ENCODE measurements at regions not wholly inside any gene's neighbourhood (a gene's known extent, or its start where the extent isn't known, plus 50 kb on each side); places are given as distances from the start of the nearest gene placed in this dataset.
"Not testable (repeated sequence)": the region's sequence is repeated elsewhere in the genome, so short reads cannot be mapped to it uniquely, and the experiment has no call there.

DNA sequence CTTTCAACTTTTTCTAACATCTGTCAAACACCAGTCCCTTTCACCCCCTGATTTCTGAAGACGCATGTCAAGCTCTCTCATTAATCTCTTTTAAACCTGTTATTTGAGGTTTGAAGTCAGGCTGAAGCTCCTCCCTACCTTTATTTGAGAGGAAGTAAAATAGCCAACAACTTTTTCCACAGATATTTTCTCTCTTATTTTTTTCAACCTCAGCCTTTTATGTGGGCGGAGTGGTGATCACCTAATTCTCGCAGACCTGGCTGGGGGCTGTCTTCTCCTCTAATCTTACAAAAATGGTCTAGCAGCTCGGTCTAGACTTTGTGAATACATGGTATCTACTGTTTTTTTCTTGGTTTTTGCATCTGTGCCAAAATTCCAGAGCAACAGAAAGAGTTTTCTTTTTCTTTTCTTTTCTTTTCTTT lies 395.7 kb upstream of the ACTBL2 start:
- CTCF ChIA-PET, result no interaction called here
- Mint-ChIP-seq H3K27me3 (peaks cover 0 to 27% (median 6%) of the 10 kb centered on the region in 5 donors), H3K36me3 (no peaks in the 10 kb centered on the region)

DNA sequence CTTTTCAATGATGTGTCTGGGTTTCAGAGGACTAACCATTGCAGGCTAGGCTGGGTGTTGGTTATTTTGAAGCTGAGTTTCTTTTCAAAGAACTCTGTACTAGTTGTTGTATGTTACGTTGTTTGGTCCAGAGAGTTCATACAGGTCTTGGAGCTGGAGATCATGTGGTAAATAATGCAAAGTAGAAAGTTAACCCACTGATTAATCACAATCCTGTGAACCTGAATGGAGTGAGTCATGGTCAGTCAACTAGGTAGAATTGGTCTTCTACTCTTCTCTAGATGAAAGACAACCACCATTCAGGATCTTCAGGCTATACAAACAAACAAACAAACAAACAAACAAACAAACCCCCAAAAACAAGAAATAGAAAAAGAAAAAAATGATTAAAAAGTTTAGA lies 388.9 kb upstream of the ACTBL2 start:
- Histone ChIP-seq H3K4me1 (ENCODE audit: control insufficient read depth in 2 of 2, insufficient read depth in 2 of 2, low read length in 2 of 2) (no peaks in the 10 kb centered on the region), H3K27me3 (ENCODE audit: control insufficient read depth in 2 of 2, insufficient read depth in 2 of 2, low read length in 2 of 2) (no peaks in the 10 kb centered on the region), H3K36me3 (ENCODE audit: control insufficient read depth in 2 of 3, insufficient read depth in 3 of 3, low read length in 3 of 3) (no peaks in the 10 kb centered on the region), H3K27ac (ENCODE audit: low read depth, low read length) (no peak overlapping the region), H3K4me3 (ENCODE audit: low read length) (no peak overlapping the region), H3K9me3 (ENCODE audit: control insufficient read depth in 2 of 3, low read length in 3 of 3) (no peaks in the 10 kb centered on the region)
- ATAC-seq (no peak), DNase-seq (no peak)
- Mint-ChIP-seq H3K27me3 (peaks cover 0 to 12% (median 0%) of the 10 kb centered on the region in 5 donors), H3K27ac (no peak overlapping the region), H3K4me3 (no peak overlapping the region), H3K4me1 (no peaks in the 10 kb centered on the region), H3K9me3 (peaks cover 1 to 10% (median 4%) of the 10 kb centered on the region in 11 donors), H3K36me3 (peaks cover 0 to 6% (median 0%) of the 10 kb centered on the region in 5 donors)
- intact Hi-C loops (cut with micrococcal nuclease), result no loop called here
- POLR2A ChIA-PET, result no interaction called here
- CTCF ChIA-PET, result no interaction called here

More for the DNA sequence above, 395.7 kb upstream of the ACTBL2 start:
- Histone ChIP-seq H3K36me3 (ENCODE audit: control insufficient read depth in 2 of 3, insufficient read depth in 3 of 3, low read length in 3 of 3) (no peaks in the 10 kb centered on the region), H3K27me3 (ENCODE audit: control insufficient read depth in 2 of 2, insufficient read depth in 2 of 2, low read length in 2 of 2) (no peaks in the 10 kb centered on the region), H3K27ac (ENCODE audit: low read depth, low read length) (no peak overlapping the region), H3K4me1 (ENCODE audit: control insufficient read depth in 2 of 2, insufficient read depth in 2 of 2, low read length in 2 of 2) (no peaks in the 10 kb centered on the region), H3K9me3 (ENCODE audit: control insufficient read depth in 2 of 3, low read length in 3 of 3) (no peaks in the 10 kb centered on the region), H3K4me3 (ENCODE audit: low read length) (no peak overlapping the region)
- Mint-ChIP-seq H3K4me3 (no peak overlapping the region), H3K9me3 (peaks cover 0 to 3% (median 0%) of the 10 kb centered on the region in 11 donors), H3K4me1 (no peaks in the 10 kb centered on the region), H3K27ac (no peak overlapping the region)
- POLR2A ChIA-PET, result no interaction called here
- no peak for ATAC-seq
- no peak for DNase-seq
- intact Hi-C loops (cut with micrococcal nuclease), result no loop called here

DNA sequence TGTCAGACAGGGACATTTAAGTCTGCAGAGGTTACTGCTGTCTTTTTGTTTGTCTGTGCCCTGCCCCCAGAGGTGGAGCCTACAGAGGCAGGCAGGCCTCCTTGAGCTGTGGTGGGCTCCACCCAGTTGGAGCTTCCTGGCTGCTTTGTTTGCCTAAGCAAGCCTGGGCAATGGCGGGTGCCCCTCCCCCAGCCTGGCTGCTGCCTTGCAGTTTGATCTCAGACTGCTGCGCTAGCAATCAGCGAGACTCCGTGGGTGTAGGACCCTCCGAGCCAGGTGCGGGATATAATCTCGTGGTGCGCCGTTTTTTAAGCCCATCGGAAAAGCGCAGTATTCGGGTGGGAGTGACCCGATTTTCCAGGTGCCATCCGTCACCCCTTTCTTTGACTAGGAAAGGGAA lies 387.7 kb upstream of the ACTBL2 start:
- intact Hi-C loops (cut with micrococcal nuclease); H3K4me3 Mint-ChIP-seq: not testable (repeated sequence)

DNA sequence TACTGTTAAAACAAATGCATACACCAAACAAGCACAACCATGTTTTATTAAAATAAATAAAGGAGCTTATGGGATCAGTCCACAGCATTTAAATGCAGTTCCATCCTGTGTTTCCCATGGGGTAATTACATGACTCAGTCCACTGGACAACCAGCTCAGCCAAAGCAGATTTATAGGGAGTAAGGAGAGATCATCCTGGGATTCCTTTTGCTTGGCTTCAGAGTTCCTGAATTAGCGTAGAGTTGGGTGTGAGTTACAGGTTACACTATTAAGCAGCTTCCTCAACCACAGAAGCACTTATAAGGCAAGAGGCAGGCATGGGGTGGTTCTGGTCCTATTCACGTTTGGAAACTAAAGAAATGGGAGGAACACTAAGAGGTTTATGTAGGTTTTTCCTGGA lies 381.1 kb upstream of the ACTBL2 start:
- Histone ChIP-seq H3K27me3 (ENCODE audit: control insufficient read depth in 2 of 2, insufficient read depth in 2 of 2, low read length in 2 of 2) (no peaks in the 10 kb centered on the region), H3K36me3 (ENCODE audit: control insufficient read depth in 2 of 3, insufficient read depth in 3 of 3, low read length in 3 of 3) (no peaks in the 10 kb centered on the region), H3K9me3 (ENCODE audit: control insufficient read depth in 2 of 3, low read length in 3 of 3) (no peaks in the 10 kb centered on the region), H3K27ac (ENCODE audit: low read depth, low read length) (no peak overlapping the region), H3K4me1 (ENCODE audit: control insufficient read depth in 2 of 2, insufficient read depth in 2 of 2, low read length in 2 of 2) (no peaks in the 10 kb centered on the region), H3K4me3 (ENCODE audit: low read length) (no peak overlapping the region)
- Mint-ChIP-seq H3K27ac (no peak overlapping the region), H3K9me3 (peaks cover 0 to 2% (median 0%) of the 10 kb centered on the region in 11 donors), H3K36me3 (no peaks in the 10 kb centered on the region), H3K4me3 (no peak overlapping the region), H3K4me1 (no peaks in the 10 kb centered on the region), H3K27me3 (no peaks in the 10 kb centered on the region)
- DNase-seq, result no peak
- CTCF ChIA-PET, result no interaction called here
- intact Hi-C loops (cut with micrococcal nuclease), result no loop called here
- POLR2A ChIA-PET, result no interaction called here
- ATAC-seq, result no peak

More for the DNA sequence above, 387.7 kb upstream of the ACTBL2 start:
- H3K27ac Mint-ChIP-seq; H3K4me1 Mint-ChIP-seq; ATAC-seq; H3K36me3 Mint-ChIP-seq; H3K9me3 ChIP-seq (ENCODE audit: control insufficient read depth in 2 of 3, low read length in 3 of 3); CTCF ChIA-PET; H3K36me3 ChIP-seq (ENCODE audit: control insufficient read depth in 2 of 3, insufficient read depth in 3 of 3, low read length in 3 of 3); H3K27ac ChIP-seq (ENCODE audit: low read depth, low read length); H3K4me1 ChIP-seq (ENCODE audit: control insufficient read depth in 2 of 2, insufficient read depth in 2 of 2, low read length in 2 of 2); H3K27me3 ChIP-seq (ENCODE audit: control insufficient read depth in 2 of 2, insufficient read depth in 2 of 2, low read length in 2 of 2); DNase-seq; H3K4me3 ChIP-seq (ENCODE audit: low read length); H3K9me3 Mint-ChIP-seq; POLR2A ChIA-PET: not testable (repeated sequence)
- peaks cover 0 to 12% (median 0%) of the 10 kb centered on the region in 5 donors for H3K27me3 Mint-ChIP-seq

DNA sequence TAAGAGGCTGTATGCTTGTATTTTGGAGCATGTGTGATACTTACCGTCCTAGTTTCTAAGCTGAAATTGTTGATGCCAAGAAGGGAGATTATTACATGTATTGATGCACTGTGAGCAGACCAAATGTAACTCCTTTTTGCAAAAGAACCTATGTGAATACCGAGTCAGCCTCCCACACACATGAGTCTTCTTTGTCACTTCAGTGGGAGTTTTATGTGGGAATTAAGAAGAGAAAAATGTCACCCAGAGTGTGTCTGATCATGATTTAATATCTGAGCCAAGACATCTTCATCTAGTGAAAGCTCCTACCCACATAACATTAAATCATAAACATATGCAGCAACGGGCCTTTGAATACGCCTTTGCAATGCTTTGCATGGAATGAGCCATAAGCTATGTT lies 380.3 kb upstream of the ACTBL2 start:
- Histone ChIP-seq H3K27ac (ENCODE audit: low read depth, low read length) (no peak overlapping the region), H3K9me3 (ENCODE audit: control insufficient read depth in 2 of 3, low read length in 3 of 3) (no peaks in the 10 kb centered on the region), H3K4me3 (ENCODE audit: low read length) (no peak overlapping the region), H3K36me3 (ENCODE audit: control insufficient read depth in 2 of 3, insufficient read depth in 3 of 3, low read length in 3 of 3) (no peaks in the 10 kb centered on the region), H3K4me1 (ENCODE audit: control insufficient read depth in 2 of 2, insufficient read depth in 2 of 2, low read length in 2 of 2) (no peaks in the 10 kb centered on the region), H3K27me3 (ENCODE audit: control insufficient read depth in 2 of 2, insufficient read depth in 2 of 2, low read length in 2 of 2) (no peaks in the 10 kb centered on the region)
- no peaks in the 10 kb centered on the region for H3K4me1 Mint-ChIP-seq
- H3K4me3 Mint-ChIP-seq, result no peak overlapping the region
- ChIA-PET POLR2A (no interaction called here), CTCF (no interaction called here)
- intact Hi-C loops (cut with micrococcal nuclease), result no loop called here
- H3K27me3 Mint-ChIP-seq, result no peaks in the 10 kb centered on the region
- DNase-seq (no peak), ATAC-seq (no peak)
- no peak overlapping the region for H3K27ac Mint-ChIP-seq
- no peaks in the 10 kb centered on the region for H3K36me3 Mint-ChIP-seq
- H3K9me3 Mint-ChIP-seq, result peaks cover 0 to 2% (median 0%) of the 10 kb centered on the region in 11 donors

DNA sequence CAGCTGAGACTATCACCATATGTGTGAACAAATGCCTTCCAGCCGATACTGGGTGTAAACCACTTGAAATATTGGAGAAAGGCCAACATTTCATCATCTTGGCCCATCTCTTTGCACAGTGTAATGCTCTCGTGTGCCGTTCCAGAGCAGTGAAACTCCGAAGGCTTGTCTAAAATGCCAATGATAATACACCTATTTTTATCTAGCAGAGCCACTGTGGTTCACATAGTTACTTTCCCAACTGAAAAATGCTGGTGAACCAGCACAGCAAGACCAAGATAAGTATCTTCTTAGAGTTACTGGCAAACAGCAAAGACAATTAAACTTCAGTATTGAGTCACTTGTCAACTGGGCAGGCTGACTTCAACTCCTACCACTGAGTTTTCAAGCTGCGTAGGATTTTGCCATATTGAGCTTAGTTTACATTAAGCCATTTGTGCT lies 379.9 kb upstream of the ACTBL2 start:
- Mint-ChIP-seq H3K27ac (no peak overlapping the region), H3K36me3 (no peaks in the 10 kb centered on the region), H3K4me1 (no peaks in the 10 kb centered on the region), H3K9me3 (peaks cover 0 to 2% (median 0%) of the 10 kb centered on the region in 11 donors), H3K27me3 (peaks cover 0 to 2% (median 0%) of the 10 kb centered on the region in 5 donors), H3K4me3 (no peak overlapping the region)
- H3K9me3 ChIP-seq (ENCODE audit: control insufficient read depth in 2 of 3, low read length in 3 of 3), result no peaks in the 10 kb centered on the region
- DNase-seq (no peak), ATAC-seq (no peak)
- H3K27me3 ChIP-seq (ENCODE audit: control insufficient read depth in 2 of 2, insufficient read depth in 2 of 2, low read length in 2 of 2), result no peaks in the 10 kb centered on the region
- H3K4me1 ChIP-seq (ENCODE audit: control insufficient read depth in 2 of 2, insufficient read depth in 2 of 2, low read length in 2 of 2), result no peaks in the 10 kb centered on the region
- CTCF ChIA-PET, result no interaction called here
- H3K36me3 ChIP-seq (ENCODE audit: control insufficient read depth in 2 of 3, insufficient read depth in 3 of 3, low read length in 3 of 3), result no peaks in the 10 kb centered on the region
- no peak overlapping the region for H3K4me3 ChIP-seq (ENCODE audit: low read length)
- H3K27ac ChIP-seq (ENCODE audit: low read depth, low read length), result no peak overlapping the region
- intact Hi-C loops (cut with micrococcal nuclease), result no loop called here
- POLR2A ChIA-PET, result no interaction called here

DNA sequence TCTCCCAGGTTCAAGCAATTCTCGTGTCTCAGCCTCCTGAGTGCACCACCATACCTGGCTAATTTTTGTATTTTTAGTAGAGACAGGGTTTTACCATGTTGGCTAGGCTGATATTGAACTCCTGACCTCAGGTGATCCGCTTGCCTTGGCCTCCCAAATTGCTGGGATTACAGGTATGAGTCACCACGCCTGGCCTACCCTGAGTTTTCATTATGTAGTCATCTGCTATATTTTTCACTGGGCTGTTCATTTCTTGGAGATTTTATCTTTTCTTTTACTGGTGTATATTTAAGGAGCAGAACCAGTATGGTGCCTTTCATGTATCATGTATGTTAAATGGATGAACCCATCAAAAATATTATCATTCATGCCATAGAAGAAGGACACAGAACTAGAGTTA lies 377.0 kb upstream of the ACTBL2 start:
- Mint-ChIP-seq H3K36me3 (no peaks in the 10 kb centered on the region), H3K4me3 (no peak overlapping the region), H3K9me3 (peaks cover 0 to 2% (median 0%) of the 10 kb centered on the region in 11 donors), H3K4me1 (no peaks in the 10 kb centered on the region), H3K27me3 (peaks cover 0 to 7% (median 0%) of the 10 kb centered on the region in 5 donors), H3K27ac (no peak overlapping the region)
- intact Hi-C loops (cut with micrococcal nuclease), result no loop called here
- Histone ChIP-seq H3K4me1 (ENCODE audit: control insufficient read depth in 2 of 2, insufficient read depth in 2 of 2, low read length in 2 of 2) (no peaks in the 10 kb centered on the region), H3K36me3 (ENCODE audit: control insufficient read depth in 2 of 3, insufficient read depth in 3 of 3, low read length in 3 of 3) (no peaks in the 10 kb centered on the region), H3K4me3 (ENCODE audit: low read length) (no peak overlapping the region), H3K27ac (ENCODE audit: low read depth, low read length) (no peak overlapping the region), H3K27me3 (ENCODE audit: control insufficient read depth in 2 of 2, insufficient read depth in 2 of 2, low read length in 2 of 2) (no peaks in the 10 kb centered on the region), H3K9me3 (ENCODE audit: control insufficient read depth in 2 of 3, low read length in 3 of 3) (no peaks in the 10 kb centered on the region)
- DNase-seq (no peak), ATAC-seq (no peak)
- ChIA-PET CTCF (no interaction called here), POLR2A (no interaction called here)

Data from naive thymus-derived CD4-positive, alpha-beta T cell (primary cell).